H9 (cell line): ENCODE measurements at regions not wholly inside any gene's neighbourhood (a gene's known extent, or its start where the extent isn't known, plus 50 kb on each side); places are given as distances from the start of the nearest gene placed in this dataset.

Experiments
- DNase-seq: peaks from one replicate; pipeline ENCODE4 v3.0.0-alpha.2; 2017
- H2AFZ ChIP-seq: one replicate; pipeline ENCODE4 v1.6.1; 2013; ENCODE audit warnings: mild to moderate bottlenecking, low read length, control low read depth, moderate library complexity
- H2AK5ac ChIP-seq: 2 replicates; pipeline ENCODE4 v1.6.1; 2013; ENCODE audit warnings: low read length, control low read depth, mixed read lengths; ENCODE audit not compliant: insufficient read length
- H2BK120ac ChIP-seq: one replicate; pipeline ENCODE4 v1.6.1; 2013; ENCODE audit warnings: low read depth, mild to moderate bottlenecking, low read length, control low read depth, inconsistent platforms; ENCODE audit not compliant: poor library complexity, severe bottlenecking
- H2BK12ac ChIP-seq: 2 replicates; pipeline ENCODE4 v1.6.1; 2013; ENCODE audit warnings: low read length, control low read depth, mixed read lengths, low read depth; ENCODE audit not compliant: insufficient read length
- H2BK15ac ChIP-seq: 2 replicates; pipeline ENCODE4 v1.6.1; 2013; ENCODE audit warnings: low read depth, low read length, control low read depth
- H2BK20ac ChIP-seq: one replicate; pipeline ENCODE4 v1.6.1; 2013; ENCODE audit warnings: low read depth, mild to moderate bottlenecking, low read length, control low read depth, inconsistent platforms; ENCODE audit not compliant: poor library complexity, severe bottlenecking
- H2BK5ac ChIP-seq: 2 replicates; pipeline ENCODE4 v1.6.1; 2013; ENCODE audit warnings: low read length, control low read depth, mixed read lengths; ENCODE audit not compliant: insufficient read length
- H3K14ac ChIP-seq: 2 replicates; pipeline ENCODE4 v1.6.1; 2013; ENCODE audit warnings: low read length, control low read depth; ENCODE audit not compliant: insufficient read depth
- H3K18ac ChIP-seq: 2 replicates; pipeline ENCODE4 v1.6.1; 2013; ENCODE audit warnings: low read depth, mild to moderate bottlenecking, mixed read lengths, low read length, control low read depth; ENCODE audit not compliant: insufficient read length
- H3K23ac ChIP-seq: 2 replicates; pipeline ENCODE4 v1.6.1; 2013; ENCODE audit warnings: low read length, control low read depth, mixed read lengths, low read depth; ENCODE audit not compliant: insufficient read length
- H3K23me2 ChIP-seq: 2 replicates; pipeline ENCODE4 v1.6.1; 2013; ENCODE audit warnings: low read depth, mild to moderate bottlenecking, mixed read lengths, low read length, control low read depth; ENCODE audit not compliant: insufficient read length, poor library complexity, severe bottlenecking
- H3K27ac ChIP-seq: 2 replicates; pipeline ENCODE4 v1.5.1; 2013; ENCODE audit warnings: low read length, control low read depth, mixed read lengths, low read depth; ENCODE audit not compliant: insufficient read length
- H3K27me3 ChIP-seq: 2 replicates; pipeline ENCODE4 v1.6.1; 2013; ENCODE audit warnings: low read length, control low read depth, inconsistent platforms; ENCODE audit not compliant: insufficient read depth
- H3K4ac ChIP-seq: 2 replicates; pipeline ENCODE4 v1.6.1; 2013; ENCODE audit warnings: low read depth, mild to moderate bottlenecking, control low read depth, inconsistent platforms, low read length, moderate library complexity
- H3K4me1 ChIP-seq: 2 replicates; pipeline ENCODE4 v1.6.1; 2013; ENCODE audit warnings: low read length, control low read depth, inconsistent platforms; ENCODE audit not compliant: insufficient read depth
- H3K4me2 ChIP-seq: 2 replicates; pipeline ENCODE4 v1.6.1; 2013; ENCODE audit warnings: low read length, control low read depth, mixed read lengths; ENCODE audit not compliant: insufficient read length, insufficient read depth
- H3K56ac ChIP-seq: 2 replicates; pipeline ENCODE4 v1.6.1; 2013; ENCODE audit warnings: low read depth, mild to moderate bottlenecking, mixed read lengths, low read length, control low read depth; ENCODE audit not compliant: insufficient read length
- H3K79me1 ChIP-seq: 2 replicates; pipeline ENCODE4 v1.6.1; 2013; ENCODE audit warnings: low read depth, mild to moderate bottlenecking, moderate library complexity, low read length, control low read depth, inconsistent platforms; ENCODE audit not compliant: insufficient read depth, poor library complexity, severe bottlenecking
- H3K79me2 ChIP-seq: 2 replicates; pipeline ENCODE4 v1.6.1; 2013; ENCODE audit warnings: low read length, control low read depth, inconsistent platforms; ENCODE audit not compliant: insufficient read depth
- H3K9ac ChIP-seq: 2 replicates; pipeline ENCODE4 v1.6.1; 2013; ENCODE audit warnings: low read length, control low read depth, mixed read lengths; ENCODE audit not compliant: insufficient read length; ENCODE audit errors: extremely low read depth
- H3K9me3 ChIP-seq: one replicate; pipeline ENCODE4 v1.6.1; 2013; ENCODE audit warnings: low read depth, low read length, inconsistent platforms; ENCODE audit not compliant: control insufficient read depth
- H3T11ph ChIP-seq: one replicate; pipeline ENCODE4 v1.6.1; 2013; ENCODE audit warnings: mild to moderate bottlenecking, low read length, control low read depth, inconsistent platforms
- H4K20me1 ChIP-seq: one replicate; pipeline ENCODE4 v1.6.1; 2013; ENCODE audit not compliant: control insufficient read depth, insufficient read length, insufficient read depth
- H4K5ac ChIP-seq: 2 replicates; pipeline ENCODE4 v1.6.1; 2013; ENCODE audit warnings: low read depth, mild to moderate bottlenecking, mixed read lengths, low read length, control low read depth; ENCODE audit not compliant: insufficient read length
- H4K8ac ChIP-seq: replicated peaks from 2 replicates; pipeline ENCODE4 v1.6.1; 2013; ENCODE audit warnings: low read length, control low read depth, mixed read lengths, low read depth; ENCODE audit not compliant: insufficient read length
- H4K91ac ChIP-seq: 2 replicates; pipeline ENCODE4 v1.6.1; 2013; ENCODE audit warnings: low read depth, mild to moderate bottlenecking, moderate library complexity, mixed read lengths, low read length, control low read depth; ENCODE audit not compliant: insufficient read length
- H3K27ac Mint-ChIP-seq, 3 experiments: 2 replicates in 2 of 3; 3 replicates in 1 of 3; pipeline ENCODE4 v1.8.0; 2020 to 2021; ENCODE audit warnings: mixed read lengths in 3 of 3, mild to moderate bottlenecking in 1 of 3, moderate library complexity in 1 of 3
- H3K27me3 Mint-ChIP-seq: 2 replicates; pipeline ENCODE4 v1.8.0; 2021; ENCODE audit warnings: low read depth, mild to moderate bottlenecking, moderate library complexity, mixed read lengths
- H3K36me3 Mint-ChIP-seq, 3 experiments: 2 replicates in 2 of 3; 3 replicates in 1 of 3; pipeline ENCODE4 v1.8.0; 2020 to 2021; ENCODE audit warnings: low read depth in 3 of 3, mixed read lengths in 3 of 3; ENCODE audit not compliant: insufficient read depth in 1 of 3
- H3K4me1 Mint-ChIP-seq, 2 experiments: 2 replicates each; pipeline ENCODE4 v1.8.0; 2020; ENCODE audit warnings: mixed read lengths in 2 of 2
- H3K4me3 Mint-ChIP-seq, 2 experiments: 2 replicates in 1 of 2; 3 replicates in 1 of 2; pipeline ENCODE4 v1.8.0; 2020 to 2021; ENCODE audit warnings: mild to moderate bottlenecking in 2 of 2, mixed read lengths in 2 of 2, moderate library complexity in 1 of 2
- H3K9me3 Mint-ChIP-seq, 2 experiments: 2 replicates in 1 of 2; 3 replicates in 1 of 2; pipeline ENCODE4 v1.8.0; 2020; ENCODE audit warnings: mild to moderate bottlenecking in 2 of 2, mixed read lengths in 2 of 2, moderate library complexity in 1 of 2
- CTCF ChIP-seq: fragments of 200-600 bp; sonication (generic); conservative IDR thresholded peaks from 3 replicates; pipeline ENCODE4 v1.8.0; 2021; ENCODE audit warnings: antibody characterized with exemption, mild to moderate bottlenecking
- WGBS: extraction: QIAGEN DNeasy Blood & Tissue Kit; methylation state at CpG from one replicate; pipeline ENCODE4 v1.1.7; 2013; ENCODE audit warnings: missing lambda C conversion rate, low lambda C conversion rate, mixed read lengths; ENCODE audit not compliant: insufficient read length; ENCODE audit errors: extremely low coverage; 5-methylcytosine and 5-hydroxymethylcytosine counted together

GRCh38 chr15:25969886-25970285, 106.8 kb upstream of the ATP10A start:
- no peak overlapping the region for H4K5ac ChIP-seq
- H3K23ac ChIP-seq = no peak overlapping the region
- no peak overlapping the region for H2BK15ac ChIP-seq
- no peak overlapping the region for H2BK12ac ChIP-seq
- H4K8ac ChIP-seq = no peak overlapping the region
- H3K18ac ChIP-seq = no peak overlapping the region
- no peak overlapping the region for H3K14ac ChIP-seq
- no peak overlapping the region for H2AFZ ChIP-seq
- Mint-ChIP-seq H3K4me3 (no peak overlapping the region), H3K9me3 (peaks cover 9 to 11% of the 10 kb centered on the region in 2 experiments), H3K4me1 (peaks cover 4 to 7% of the 10 kb centered on the region in 2 experiments; a peak in 3 of 4 replicates), H3K27me3 (peaks cover 4% of the 10 kb centered on the region), H3K27ac (no peak overlapping the region), H3K36me3 (no peaks in the 10 kb centered on the region)
- no peak overlapping the region for H3T11ph ChIP-seq
- H4K91ac ChIP-seq = no peak overlapping the region
- no peaks in the 10 kb centered on the region for H4K20me1 ChIP-seq
- no peak overlapping the region for H2BK5ac ChIP-seq
- no peaks in the 10 kb centered on the region for H3K79me1 ChIP-seq
- no CpG with 5 or more reads among the region's 4 CpGs for WGBS
- no peaks in the 10 kb centered on the region for H3K27me3 ChIP-seq
- H2AK5ac ChIP-seq = no peak overlapping the region
- H3K4ac ChIP-seq = no peak overlapping the region
- no peak for DNase-seq
- H3K9ac ChIP-seq = no peak overlapping the region
- no peaks in the 10 kb centered on the region for H3K4me1 ChIP-seq
- no peaks in the 10 kb centered on the region for H3K23me2 ChIP-seq
- H2BK120ac ChIP-seq = no peak overlapping the region
- no peak overlapping the region for H2BK20ac ChIP-seq
- no peaks in the 10 kb centered on the region for H3K9me3 ChIP-seq
- TF ChIP-seq CTCF = no peak
- no peak overlapping the region for H3K27ac ChIP-seq
- no peak overlapping the region for H3K56ac ChIP-seq
- no peaks in the 10 kb centered on the region for H3K79me2 ChIP-seq
- H3K4me2 ChIP-seq = no peak overlapping the region
